Subcutaneous abdominal adipose tissue (tissue), 5 donors: ENCODE measurements at regions not wholly inside any gene's neighbourhood (a gene's known extent, or its start where the extent isn't known, plus 50 kb on each side); places are given as distances from the start of the nearest gene placed in this dataset.

ENCODE experiments used
- H3K27ac ChIP-seq: one replicate; pipeline ENCODE4 v1.7.0; 2013; ENCODE audit warnings: low read depth, mild to moderate bottlenecking, inconsistent platforms, low read length, moderate library complexity
- H3K27me3 ChIP-seq, 5 donors: one replicate each; pipeline ENCODE4 v1.7.0; 2013; ENCODE audit warnings: low read length in 5 of 5, inconsistent platforms in 1 of 5; ENCODE audit not compliant: control insufficient read depth in 5 of 5, insufficient read depth in 4 of 5
- H3K36me3 ChIP-seq, 5 donors: one replicate each; pipeline ENCODE4 v1.7.0; 2013; ENCODE audit warnings: low read length in 5 of 5; ENCODE audit not compliant: control insufficient read depth in 5 of 5, insufficient read depth in 5 of 5
- H3K4me1 ChIP-seq, 5 donors: one replicate each; pipeline ENCODE4 v1.7.0; 2013; ENCODE audit warnings: low read length in 5 of 5, mild to moderate bottlenecking in 3 of 5, moderate library complexity in 1 of 5; ENCODE audit not compliant: control insufficient read depth in 5 of 5, insufficient read depth in 5 of 5
- H3K4me3 ChIP-seq, 5 donors: one replicate each; pipeline ENCODE4 v1.7.0; 2013; ENCODE audit warnings: low read length in 5 of 5, low read depth in 1 of 5
- H3K9ac ChIP-seq, 5 donors: one replicate each; pipeline ENCODE4 v1.7.0; 2013; ENCODE audit warnings: low read length in 5 of 5, mild to moderate bottlenecking in 4 of 5, moderate library complexity in 3 of 5
- H3K9me3 ChIP-seq, 5 donors: one replicate each; pipeline ENCODE4 v1.7.0; 2013; ENCODE audit warnings: low read length in 5 of 5; ENCODE audit not compliant: control insufficient read depth in 5 of 5
- donor health status: healthy.
- donor health status: healthy.
- donor health status: healthy.
- donor health status: healthy.
- donor health status: healthy.

GRCh38 chr6:44653761-44654218 lies 266.3 kb downstream of the CDC5L start:
- peaks cover 0 to 16% (median 12%) of the 10 kb centered on the region in 5 donors for H3K4me1 ChIP-seq
- no peak overlapping the region for H3K9ac ChIP-seq
- H3K4me3 ChIP-seq: peak overlapping the region in 1 of 5 donors; percentile 17
- H3K27me3 ChIP-seq: no peaks in the 10 kb centered on the region
- H3K36me3 ChIP-seq: no peaks in the 10 kb centered on the region
- no peak overlapping the region for H3K27ac ChIP-seq
- no peaks in the 10 kb centered on the region for H3K9me3 ChIP-seq

GRCh38 chr6:44655412-44656342 lies 268.2 kb downstream of the CDC5L start:
- Histone ChIP-seq H3K9me3 (no peaks in the 10 kb centered on the region), H3K9ac (no peak overlapping the region), H3K27me3 (no peaks in the 10 kb centered on the region), H3K4me3 (peak overlapping the region in 1 of 5 donors; percentile 35), H3K27ac (no peak overlapping the region), H3K4me1 (peaks cover 0 to 16% (median 12%) of the 10 kb centered on the region in 5 donors), H3K36me3 (no peaks in the 10 kb centered on the region)

- Histone ChIP-seq H3K27me3 (no peaks in the 10 kb centered on the region), H3K4me1 (peaks cover 0 to 16% (median 12%) of the 10 kb centered on the region in 5 donors), H3K36me3 (no peaks in the 10 kb centered on the region), H3K27ac (no peak overlapping the region), H3K4me3 (no peak overlapping the region), H3K9me3 (no peaks in the 10 kb centered on the region), H3K9ac (no peak overlapping the region)
Observed at GRCh38 chr6:44656691-44657090, 269.2 kb downstream of the CDC5L start.

GRCh38 chr6:44657206-44657819 lies 269.8 kb downstream of the CDC5L start:
- H3K4me1 ChIP-seq: peaks cover 0 to 16% (median 12%) of the 10 kb centered on the region in 5 donors
- H3K36me3 ChIP-seq: no peaks in the 10 kb centered on the region
- no peak overlapping the region for H3K27ac ChIP-seq
- no peaks in the 10 kb centered on the region for H3K27me3 ChIP-seq
- no peak overlapping the region for H3K9ac ChIP-seq
- no peak overlapping the region for H3K4me3 ChIP-seq
- no peaks in the 10 kb centered on the region for H3K9me3 ChIP-seq

- Histone ChIP-seq H3K9ac (no peak overlapping the region), H3K4me1 (peaks cover 0 to 16% (median 12%) of the 10 kb centered on the region in 5 donors)
Observed at GRCh38 chr6:44658571-44658970, 271.1 kb downstream of the CDC5L start.

GRCh38 chr6:44659726-44660125 lies 272.2 kb downstream of the CDC5L start:
- Histone ChIP-seq H3K9me3 (no peaks in the 10 kb centered on the region), H3K36me3 (no peaks in the 10 kb centered on the region), H3K27ac (no peak overlapping the region), H3K9ac (no peak overlapping the region), H3K27me3 (peaks cover 0 to 4% (median 0%) of the 10 kb centered on the region in 5 donors), H3K4me3 (no peak overlapping the region), H3K4me1 (peaks cover 0 to 9% (median 6%) of the 10 kb centered on the region in 5 donors)

More at GRCh38 chr6:44658571-44658970, 271.1 kb downstream of the CDC5L start:
- H3K9me3 ChIP-seq: no peaks in the 10 kb centered on the region
- H3K36me3 ChIP-seq: no peaks in the 10 kb centered on the region
- peaks cover 0 to 4% (median 0%) of the 10 kb centered on the region in 5 donors for H3K27me3 ChIP-seq
- no peak overlapping the region for H3K27ac ChIP-seq
- H3K4me3 ChIP-seq: no peak overlapping the region

- Histone ChIP-seq H3K9me3 (no peaks in the 10 kb centered on the region), H3K4me3 (no peak overlapping the region), H3K4me1 (peaks cover 0 to 1% (median under 1%) of the 10 kb centered on the region in 5 donors), H3K27me3 (peaks cover 0 to 4% (median 0%) of the 10 kb centered on the region in 5 donors), H3K36me3 (no peaks in the 10 kb centered on the region), H3K27ac (no peak overlapping the region), H3K9ac (no peak overlapping the region)
Observed at GRCh38 chr6:44660561-44661220, 273.2 kb downstream of the CDC5L start.

- no peak overlapping the region for H3K27ac ChIP-seq
- H3K27me3 ChIP-seq: peaks cover 0 to 4% (median 0%) of the 10 kb centered on the region in 5 donors
- no peaks in the 10 kb centered on the region for H3K4me1 ChIP-seq
- no peak overlapping the region for H3K9ac ChIP-seq
- no peaks in the 10 kb centered on the region for H3K36me3 ChIP-seq
- H3K9me3 ChIP-seq: no peaks in the 10 kb centered on the region
- no peak overlapping the region for H3K4me3 ChIP-seq
Observed at GRCh38 chr6:44661221-44662008, 273.9 kb downstream of the CDC5L start.

GRCh38 chr6:44662461-44663121 lies 275.1 kb downstream of the CDC5L start:
- Histone ChIP-seq H3K4me3 (no peak overlapping the region), H3K36me3 (no peaks in the 10 kb centered on the region), H3K9ac (no peak overlapping the region), H3K27ac (no peak overlapping the region), H3K4me1 (peaks cover 0 to 4% (median 2%) of the 10 kb centered on the region in 5 donors), H3K9me3 (no peaks in the 10 kb centered on the region), H3K27me3 (peaks cover 0 to 4% (median 0%) of the 10 kb centered on the region in 5 donors)
